ENCODE measurements at regions not wholly inside any gene's neighbourhood (a gene's known extent, or its start where the extent isn't known, plus 50 kb on each side); places are given as distances from the start of the nearest gene placed in this dataset.
"Not testable (repeated sequence)": the region's sequence is repeated elsewhere in the genome, so short reads cannot be mapped to it uniquely, and the experiment has no call there.

DNA sequence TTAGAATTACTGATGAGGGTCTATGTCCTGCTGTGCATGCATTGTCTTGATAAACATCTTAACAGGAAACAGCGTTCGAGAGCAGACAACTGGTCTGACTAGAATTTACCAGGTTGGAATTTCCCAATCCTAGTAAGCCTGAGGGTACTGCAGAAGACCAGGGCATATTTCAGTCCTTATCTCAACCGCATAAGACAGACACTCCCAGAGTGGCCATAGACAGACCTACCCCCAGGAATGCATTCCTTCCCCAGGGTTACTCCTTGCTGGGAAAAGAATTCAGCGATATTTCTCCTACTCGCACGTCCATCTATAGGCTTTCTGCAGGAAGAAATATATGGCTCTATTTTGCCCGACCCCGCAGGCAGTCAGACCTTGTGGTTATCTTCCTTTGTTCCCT lies 406.4 kb upstream of the CNTNAP5 start:
- not testable (repeated sequence) for DNase-seq

DNA sequence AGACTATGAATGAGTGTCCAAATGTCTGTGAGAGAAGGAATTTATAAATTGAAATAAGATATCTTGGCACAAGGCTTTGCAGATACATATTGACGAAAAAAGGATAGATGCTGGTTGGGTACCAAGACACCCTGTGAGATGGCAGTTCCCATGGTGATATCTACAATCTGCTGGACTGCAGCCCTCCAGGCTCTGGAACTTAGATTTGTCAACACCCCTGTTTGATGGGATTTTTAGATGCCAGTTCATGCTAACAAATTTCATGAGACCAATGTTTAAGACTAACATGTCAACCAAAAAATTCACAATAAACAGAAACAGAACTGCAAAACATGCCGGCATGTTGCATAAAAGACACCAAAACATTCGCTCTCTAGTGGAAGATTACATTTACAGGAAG lies 400.3 kb upstream of the CNTNAP5 start:
- DNase-seq = no peak

DNA sequence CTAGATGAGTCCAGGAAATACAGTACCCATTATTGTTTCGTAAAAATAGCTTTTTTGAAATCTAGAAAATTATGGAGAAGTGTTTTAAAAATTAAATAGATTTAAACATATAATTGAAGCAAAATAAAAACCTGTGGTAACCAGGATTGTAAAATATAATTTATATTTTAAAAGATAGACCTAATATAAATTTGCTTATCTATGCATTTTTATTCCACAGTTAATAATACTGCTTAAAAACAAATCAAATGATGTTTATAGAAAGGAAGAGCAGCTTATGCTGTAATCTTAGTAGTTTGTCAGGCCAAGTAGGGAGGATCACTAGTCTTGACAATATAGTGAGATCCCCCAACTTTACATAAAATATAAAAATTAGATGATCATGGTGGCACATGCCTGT lies 388.9 kb upstream of the CNTNAP5 start:
- no peak for DNase-seq

DNA sequence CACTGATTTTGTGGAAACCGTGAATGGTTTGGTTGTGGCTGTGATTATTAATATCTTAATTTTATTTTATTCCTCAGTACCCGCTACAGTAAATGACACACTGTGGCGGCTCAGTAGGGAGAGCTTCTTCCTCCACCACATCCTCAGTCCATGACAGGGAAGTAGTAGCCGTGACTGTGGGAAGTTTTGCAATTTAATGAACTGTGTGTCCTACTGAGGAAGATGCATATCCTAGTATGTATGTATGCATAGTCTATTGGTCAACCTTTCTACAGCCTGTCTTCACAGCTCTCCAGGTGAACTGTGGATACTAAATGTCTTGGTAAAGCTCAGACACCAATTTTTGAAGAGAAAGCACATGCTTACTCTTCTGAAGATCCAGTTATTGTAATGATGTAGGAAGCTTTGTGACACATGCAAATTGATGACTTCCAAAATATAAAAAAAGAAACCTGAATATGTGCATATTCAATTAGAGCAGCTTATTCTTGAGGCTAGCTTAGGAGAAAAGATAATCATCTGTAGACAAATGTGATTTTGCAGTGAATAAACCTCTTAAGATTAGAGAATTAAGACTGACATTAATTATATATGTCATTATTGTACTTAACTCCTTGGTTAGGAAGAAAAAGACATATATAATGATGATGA lies 384.3 kb upstream of the CNTNAP5 start:
- no peak for DNase-seq

DNA sequence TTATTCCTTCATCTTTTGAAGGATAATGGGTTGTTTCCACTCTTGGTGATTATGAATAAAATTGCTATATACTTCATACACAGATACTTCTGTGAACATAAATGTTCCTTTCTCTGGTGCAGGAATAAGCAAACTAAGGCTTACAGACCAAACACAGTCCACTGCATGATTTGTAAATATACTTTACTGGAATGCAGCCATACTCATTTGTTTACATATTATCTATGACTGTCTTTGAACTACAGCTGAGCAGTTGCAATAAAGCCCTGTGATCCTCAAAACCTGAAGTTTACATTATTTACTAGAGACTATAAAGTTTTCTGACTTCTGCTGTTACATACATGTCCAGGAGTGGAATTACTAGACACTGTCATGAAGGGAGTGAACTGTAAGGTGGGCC lies 381.0 kb upstream of the CNTNAP5 start:
- no peak for DNase-seq

- no peak for DNase-seq
Observed at GRCh38 chr2:123648016-123648415, 377.1 kb upstream of the CNTNAP5 start.

DNA sequence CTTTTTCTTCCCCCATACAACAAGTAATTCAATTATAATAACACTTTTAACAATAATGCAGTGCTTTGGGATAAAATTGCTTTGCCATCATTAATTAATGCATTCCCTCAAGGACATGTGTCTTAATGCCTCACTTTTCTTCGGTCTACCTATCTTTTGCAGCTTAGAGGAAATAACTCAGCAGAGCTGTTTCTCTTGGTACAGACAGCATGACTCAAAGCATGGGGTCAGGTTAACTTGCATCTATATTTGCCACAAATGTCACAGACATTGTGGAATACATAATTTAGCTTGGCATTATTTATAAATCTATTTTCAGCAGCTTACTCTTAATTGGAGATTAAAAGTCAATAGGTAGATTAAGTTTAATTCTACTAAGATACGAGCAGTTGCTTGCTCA lies 376.1 kb upstream of the CNTNAP5 start:
- DNase-seq = no peak

- no peak for DNase-seq
Observed at GRCh38 chr2:123651151-123651550, 373.9 kb upstream of the CNTNAP5 start.

DNA sequence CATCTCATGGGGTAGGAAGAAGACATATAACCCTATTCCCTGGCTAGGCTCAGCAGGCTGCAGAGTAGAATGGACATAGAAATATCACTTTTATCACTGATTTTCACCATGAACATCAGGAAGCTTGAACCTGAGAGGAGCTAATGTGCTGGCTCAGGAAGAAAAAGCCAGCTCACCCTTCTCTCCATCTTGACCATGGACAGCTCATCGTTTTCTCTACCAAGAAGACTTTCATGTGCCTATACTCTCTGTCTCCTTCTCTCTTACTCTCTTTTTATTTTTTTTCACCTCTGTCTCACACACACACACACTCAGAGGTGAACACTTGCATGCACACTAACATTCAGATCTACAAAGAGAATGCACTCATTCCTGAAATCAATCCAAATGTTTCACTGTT lies 372.8 kb upstream of the CNTNAP5 start:
- no peak for DNase-seq

GRCh38 chr2:123656590-123656989 lies 368.5 kb upstream of the CNTNAP5 start:
- DNase-seq = no peak

GRCh38 chr2:123659120-123659519 lies 366.0 kb upstream of the CNTNAP5 start:
- DNase-seq = no peak

DNA sequence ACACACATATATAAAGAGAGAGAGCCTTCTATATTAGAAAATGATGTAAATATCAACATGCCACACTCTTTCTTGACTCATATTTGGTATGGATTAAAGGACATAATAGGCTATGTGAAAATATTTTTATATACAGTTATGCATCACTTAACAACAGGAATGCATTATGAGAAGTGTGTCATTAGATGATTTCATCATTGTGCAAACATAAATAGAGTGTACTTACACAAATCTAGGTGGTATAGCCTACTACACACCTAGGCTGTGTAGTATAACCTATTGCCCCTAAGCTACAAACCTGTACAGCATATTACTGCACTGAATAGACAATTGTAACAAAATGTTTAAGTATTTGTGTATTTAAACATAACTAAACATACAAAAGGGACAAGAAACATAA lies 354.8 kb upstream of the CNTNAP5 start:
- DNase-seq = no peak

DNA sequence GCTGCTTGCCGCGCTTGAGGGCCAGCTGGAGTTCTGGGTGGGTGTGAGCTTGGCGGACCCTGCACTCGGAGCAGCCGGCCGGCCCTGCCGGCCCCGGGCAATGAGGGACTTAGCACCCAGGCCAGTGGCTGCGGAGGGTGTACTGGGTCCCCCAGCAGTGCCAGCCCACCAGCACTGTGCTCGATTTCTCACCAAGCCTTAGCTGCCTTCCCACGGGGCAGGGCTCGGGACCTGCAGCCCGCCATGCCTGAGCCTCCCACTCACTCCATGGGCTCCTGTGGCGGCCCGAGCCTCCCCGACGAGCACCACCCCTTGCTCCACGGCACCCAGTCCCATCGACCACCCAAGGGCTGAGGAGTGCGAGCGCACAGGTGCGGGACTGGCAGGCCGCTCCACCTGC lies 341.3 kb upstream of the CNTNAP5 start:
- DNase-seq = not testable (repeated sequence)

DNA sequence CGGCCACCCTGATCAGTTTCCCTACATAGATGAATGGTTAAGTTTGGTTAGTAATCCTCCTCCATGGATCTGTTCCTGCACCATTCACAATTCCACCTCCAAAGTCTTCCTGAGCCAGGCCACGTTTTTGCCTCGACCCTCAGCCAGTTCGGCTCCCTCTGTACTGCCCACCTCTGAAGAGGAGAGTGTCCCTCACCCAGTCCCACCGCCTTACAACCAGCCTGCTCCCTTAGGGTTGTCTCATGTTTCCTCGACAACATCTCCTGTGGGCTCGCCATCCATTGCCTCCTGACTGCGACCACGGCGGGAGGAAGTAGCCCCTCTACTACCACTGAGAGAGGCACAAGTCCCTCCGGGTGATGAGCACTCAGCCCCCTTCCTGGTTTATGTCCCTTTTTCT lies 338.0 kb upstream of the CNTNAP5 start:
- DNase-seq = no peak

DNA sequence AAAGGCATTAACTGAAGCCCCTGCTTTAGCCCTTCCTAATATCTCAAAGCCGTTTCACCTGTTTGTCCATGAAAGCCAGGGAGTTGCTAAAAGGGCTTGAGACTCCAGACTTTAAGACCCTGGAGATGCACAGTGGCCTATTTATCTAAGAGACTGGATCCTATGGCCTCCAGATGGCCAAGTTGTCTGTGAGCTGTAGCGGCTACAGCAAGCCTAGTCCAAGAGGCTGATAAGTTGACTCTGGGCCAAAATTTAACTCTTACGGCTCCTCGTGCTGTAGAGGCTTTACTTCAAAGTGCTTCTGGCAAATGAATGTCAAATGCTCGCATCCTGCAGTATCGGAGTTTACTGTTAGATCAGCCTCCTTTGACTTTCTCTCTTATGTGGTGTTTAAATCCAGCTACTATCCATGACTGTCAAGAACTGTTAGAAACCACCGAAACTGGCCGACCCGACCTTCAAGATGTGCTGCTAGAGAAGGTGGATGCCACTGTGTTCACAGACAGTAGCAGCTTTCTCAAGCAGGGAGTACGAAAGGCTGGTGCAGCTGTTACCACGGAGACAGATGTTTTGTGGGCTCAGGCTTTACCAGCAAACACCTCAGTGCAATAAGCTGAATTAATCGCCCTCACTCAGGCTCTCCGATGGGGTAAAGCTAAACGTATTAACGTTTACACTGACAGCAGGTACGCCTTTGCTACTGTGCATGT lies 336.7 kb upstream of the CNTNAP5 start:
- no peak for DNase-seq

- no peak for DNase-seq
Observed at GRCh38 chr2:123692121-123692520, 333.0 kb upstream of the CNTNAP5 start.

DNA sequence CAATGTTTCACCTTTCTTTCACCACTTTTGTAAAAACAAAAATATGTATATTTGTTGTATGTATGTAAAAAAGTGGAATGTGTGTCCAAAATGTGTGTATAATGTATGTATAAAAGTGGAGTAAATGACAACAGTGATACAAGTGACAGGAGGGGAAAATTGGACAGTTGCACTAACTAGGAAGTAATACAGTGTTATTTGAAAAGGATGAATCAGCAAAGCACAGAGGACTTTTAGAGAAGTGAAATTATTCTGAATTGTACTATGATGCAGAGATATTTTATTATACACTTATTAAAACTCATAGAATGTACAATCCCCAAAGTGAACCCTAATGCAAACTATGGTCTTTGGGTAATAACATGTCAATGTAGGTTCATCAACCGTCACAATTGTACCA lies 331.3 kb upstream of the CNTNAP5 start:
- no peak for DNase-seq

DNA sequence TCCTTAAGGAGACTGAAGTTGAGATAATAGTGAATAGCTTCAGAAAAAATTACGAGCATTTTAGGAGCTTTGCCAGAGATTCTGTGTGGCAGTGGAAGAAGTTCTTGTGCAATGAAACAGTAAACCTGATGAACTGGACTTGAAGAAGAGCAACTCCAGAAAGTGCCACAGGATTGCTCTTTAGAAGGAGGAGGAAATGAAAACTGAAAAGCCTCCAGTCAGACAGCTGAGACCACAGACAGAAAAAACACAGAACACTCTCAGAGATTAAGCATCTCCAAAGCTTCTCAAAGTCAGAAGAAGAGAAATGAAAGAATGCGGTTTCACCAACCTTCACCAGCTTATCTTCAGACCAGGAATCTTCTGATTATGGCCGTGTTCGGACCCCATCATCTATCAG lies 329.7 kb upstream of the CNTNAP5 start:
- no peak for DNase-seq

DNA sequence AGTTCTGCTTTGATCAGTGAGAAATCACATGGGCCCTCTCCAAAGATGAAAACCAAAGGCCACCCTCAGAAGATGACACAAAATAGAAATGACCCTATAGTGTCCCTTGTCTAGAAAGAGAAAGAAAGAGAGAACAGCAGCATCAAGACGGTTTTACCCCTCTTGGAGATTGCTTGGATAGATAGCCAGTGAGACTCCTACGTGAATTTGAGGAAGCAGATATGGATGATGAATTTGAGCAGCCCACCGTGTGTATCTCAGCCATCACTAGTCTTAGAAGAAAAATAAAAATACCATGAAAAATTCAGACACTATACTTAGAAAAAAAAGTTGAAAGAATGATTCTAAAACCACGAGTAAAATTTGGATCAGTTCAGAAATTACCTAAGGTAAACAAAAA lies 329.1 kb upstream of the CNTNAP5 start:
- DNase-seq = no peak

GRCh38 chr2:123696799-123697410 lies 328.2 kb upstream of the CNTNAP5 start:
- peak; percentile 73 for DNase-seq

DNA sequence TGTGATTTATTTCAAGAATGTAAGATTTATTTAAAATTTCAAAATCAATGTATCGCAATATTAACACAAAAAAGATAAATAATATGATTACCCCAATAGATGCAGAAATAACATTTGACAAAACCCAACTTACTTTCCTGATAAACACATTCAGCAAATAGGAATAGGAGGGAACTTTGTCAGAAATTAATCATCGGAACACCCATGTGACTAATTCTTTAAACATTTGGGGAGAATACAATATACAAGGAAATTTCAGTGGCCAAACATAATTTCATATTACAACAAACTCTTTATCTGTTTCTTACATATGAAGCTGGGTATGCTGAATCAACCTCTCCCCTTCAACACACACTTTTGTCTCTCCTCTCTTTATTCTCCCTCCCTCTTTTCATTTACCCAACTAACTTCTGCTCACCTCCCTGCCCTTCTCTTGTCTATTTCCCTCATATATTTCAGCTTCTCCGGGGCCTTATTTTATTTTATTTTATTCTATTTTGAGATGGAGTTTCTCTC lies 309.6 kb upstream of the CNTNAP5 start:
- DNase-seq = no peak

GRCh38 chr2:123717636-123718334 lies 307.3 kb upstream of the CNTNAP5 start:
- no peak for DNase-seq

- no peak for DNase-seq
Observed at GRCh38 chr2:123720760-123721159, 304.3 kb upstream of the CNTNAP5 start.

DNA sequence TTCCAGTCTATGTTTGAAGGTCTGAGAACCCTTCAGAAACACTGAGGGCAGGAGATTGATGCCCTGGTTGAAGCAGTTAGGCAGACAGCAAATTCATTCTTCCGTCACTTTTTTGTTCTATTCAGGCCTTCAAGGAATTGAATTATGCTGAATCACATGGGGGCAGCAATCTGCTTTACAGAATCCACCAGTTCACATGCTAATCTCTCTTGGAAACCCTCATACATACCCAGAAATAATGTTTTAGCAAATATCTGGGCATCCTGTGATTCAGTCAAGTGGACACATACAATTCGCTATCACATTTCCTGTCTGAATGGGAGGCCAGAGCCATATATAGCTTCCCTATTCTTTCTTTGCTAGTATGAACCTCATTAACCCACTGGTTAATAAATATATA lies 301.4 kb upstream of the CNTNAP5 start:
- peak; percentile 39 for DNase-seq

All from hematopoietic multipotent progenitor cell treated with erythropoietin and hydrocortisone succinate and interleukin-3 and kit ligand, for 8 days (in vitro differentiated cells).